ENCODE measurements at regions not wholly inside any gene's neighbourhood (a gene's known extent, or its start where the extent isn't known, plus 50 kb on each side); places are given as distances from the start of the nearest gene placed in this dataset.

DNA sequence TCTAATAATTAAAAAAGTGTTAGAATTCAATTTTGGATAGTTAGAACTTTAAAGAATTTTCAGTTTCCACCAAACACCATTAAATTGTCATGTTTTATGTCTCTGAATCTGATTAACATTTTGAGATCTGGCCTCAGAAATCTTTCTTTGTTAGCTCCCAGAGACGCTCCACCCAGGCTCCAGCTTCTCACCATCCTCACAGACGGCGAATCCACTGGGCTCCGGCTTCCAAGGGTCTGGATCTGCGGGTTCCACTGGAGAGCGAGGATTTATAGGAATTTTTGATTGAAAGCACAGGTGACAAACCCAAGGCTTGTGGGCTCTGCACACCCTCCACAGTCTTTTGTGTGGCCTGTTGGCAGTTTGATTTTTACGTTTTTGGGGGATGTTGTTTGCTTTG is 160.6 kb downstream of the URI1 start:
- no peak for DNase-seq
- Histone ChIP-seq H3K4me1 (no peaks in the 10 kb centered on the region), H3K36me3 (no peaks in the 10 kb centered on the region), H3K4me3 (no peak overlapping the region), H3K27me3 (peaks cover 0 to 14% of the 10 kb centered on the region in 2 donors), H3K27ac (no peak overlapping the region), H3K9me3 (no peaks in the 10 kb centered on the region)
- TF ChIP-seq, protein P1, sequence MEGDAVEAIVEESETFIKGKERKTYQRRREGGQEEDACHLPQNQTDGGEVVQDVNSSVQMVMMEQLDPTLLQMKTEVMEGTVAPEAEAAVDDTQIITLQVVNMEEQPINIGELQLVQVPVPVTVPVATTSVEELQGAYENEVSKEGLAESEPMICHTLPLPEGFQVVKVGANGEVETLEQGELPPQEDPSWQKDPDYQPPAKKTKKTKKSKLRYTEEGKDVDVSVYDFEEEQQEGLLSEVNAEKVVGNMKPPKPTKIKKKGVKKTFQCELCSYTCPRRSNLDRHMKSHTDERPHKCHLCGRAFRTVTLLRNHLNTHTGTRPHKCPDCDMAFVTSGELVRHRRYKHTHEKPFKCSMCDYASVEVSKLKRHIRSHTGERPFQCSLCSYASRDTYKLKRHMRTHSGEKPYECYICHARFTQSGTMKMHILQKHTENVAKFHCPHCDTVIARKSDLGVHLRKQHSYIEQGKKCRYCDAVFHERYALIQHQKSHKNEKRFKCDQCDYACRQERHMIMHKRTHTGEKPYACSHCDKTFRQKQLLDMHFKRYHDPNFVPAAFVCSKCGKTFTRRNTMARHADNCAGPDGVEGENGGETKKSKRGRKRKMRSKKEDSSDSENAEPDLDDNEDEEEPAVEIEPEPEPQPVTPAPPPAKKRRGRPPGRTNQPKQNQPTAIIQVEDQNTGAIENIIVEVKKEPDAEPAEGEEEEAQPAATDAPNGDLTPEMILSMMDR (IDR thresholded peaks at IDR 0.05), result no peak
- ATAC-seq, result no peak
- intact Hi-C loops (cut with DNase I), result no loop called here

DNA sequence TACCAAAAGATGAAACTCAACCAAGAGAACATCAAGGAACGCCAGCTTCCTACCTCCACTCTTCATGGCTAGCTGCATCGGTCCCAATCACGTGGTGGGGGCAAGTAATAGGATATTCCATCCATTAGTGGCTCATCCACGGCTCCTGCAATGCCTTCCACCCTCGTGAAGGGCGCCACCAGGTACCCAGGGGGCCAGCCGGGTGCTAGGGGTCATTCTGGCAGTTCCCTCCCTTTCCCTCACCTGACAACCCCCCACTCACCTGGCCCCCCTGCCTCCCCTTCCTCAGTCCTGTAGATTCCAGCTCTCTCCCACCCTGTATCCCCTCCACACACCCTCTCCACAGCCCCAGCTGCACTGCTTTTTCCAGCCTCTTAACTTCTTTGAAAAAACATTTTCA is 161.9 kb downstream of the URI1 start:
- no peak for ATAC-seq
- Histone ChIP-seq H3K36me3 (no peaks in the 10 kb centered on the region), H3K4me1 (no peaks in the 10 kb centered on the region), H3K27me3 (peaks cover 0 to 14% of the 10 kb centered on the region in 2 donors), H3K9me3 (no peaks in the 10 kb centered on the region), H3K4me3 (no peak overlapping the region), H3K27ac (no peak overlapping the region)
- DNase-seq, result no peak
- intact Hi-C loops (cut with DNase I), result no loop called here
- TF ChIP-seq, protein P1 (IDR thresholded peaks at IDR 0.05), result no peak

DNA sequence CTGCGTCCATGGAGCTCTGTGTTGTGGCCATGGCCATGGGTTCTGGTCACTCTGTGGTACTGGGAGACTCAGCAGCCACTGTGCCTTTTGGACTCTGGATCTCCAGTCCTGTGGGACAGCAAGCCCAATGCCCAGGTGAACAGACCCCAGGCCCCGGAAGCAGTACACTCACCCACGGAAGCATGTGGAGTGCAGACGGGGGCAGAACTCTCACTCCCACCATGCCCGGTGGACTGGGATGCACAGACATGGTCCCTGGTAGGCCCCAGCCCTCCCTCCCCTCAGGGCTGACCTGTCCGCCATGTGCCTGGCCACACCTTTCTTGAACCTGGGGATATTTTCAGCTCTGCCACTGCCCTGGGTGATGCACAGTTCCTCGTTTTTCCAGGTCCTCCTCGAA is 163.3 kb downstream of the URI1 start:
- intact Hi-C loops (cut with DNase I), result no loop called here
- Histone ChIP-seq H3K9me3 (no peaks in the 10 kb centered on the region), H3K4me3 (no peak overlapping the region), H3K27me3 (peaks cover 0 to 20% of the 10 kb centered on the region in 2 donors), H3K27ac (no peak overlapping the region), H3K4me1 (no peaks in the 10 kb centered on the region), H3K36me3 (no peaks in the 10 kb centered on the region)
- TF ChIP-seq, protein P1 (IDR thresholded peaks at IDR 0.05), result no peak
- DNase-seq (no peak), ATAC-seq (no peak)

DNA sequence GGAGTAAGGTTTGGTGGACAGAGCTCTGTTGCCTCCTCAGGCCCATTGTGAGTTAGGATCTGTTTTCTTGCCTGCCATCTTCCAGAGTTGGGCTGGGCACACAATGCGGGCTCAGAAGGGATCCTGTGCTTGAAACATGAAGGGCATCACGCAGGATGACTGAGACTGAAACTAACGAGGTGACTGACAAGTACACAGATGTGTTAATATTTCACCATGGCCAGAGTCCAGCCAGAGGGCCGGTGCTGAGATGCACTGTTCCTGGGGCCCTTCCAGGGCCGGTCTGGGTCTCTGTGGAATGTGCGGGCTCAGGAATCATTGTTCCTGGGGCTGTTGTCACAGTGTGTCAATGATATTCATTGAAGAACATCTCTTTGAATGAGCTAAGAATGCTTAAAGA is 163.7 kb downstream of the URI1 start:
- Histone ChIP-seq H3K27me3 (peaks cover 0 to 20% of the 10 kb centered on the region in 2 donors), H3K9me3 (no peaks in the 10 kb centered on the region), H3K27ac (no peak overlapping the region), H3K36me3 (no peaks in the 10 kb centered on the region), H3K4me1 (no peaks in the 10 kb centered on the region), H3K4me3 (no peak overlapping the region)
- intact Hi-C loops (cut with DNase I), result no loop called here
- ATAC-seq, result no peak
- no peak for DNase-seq
- TF ChIP-seq, protein P1 (IDR thresholded peaks at IDR 0.05), result no peak

DNA sequence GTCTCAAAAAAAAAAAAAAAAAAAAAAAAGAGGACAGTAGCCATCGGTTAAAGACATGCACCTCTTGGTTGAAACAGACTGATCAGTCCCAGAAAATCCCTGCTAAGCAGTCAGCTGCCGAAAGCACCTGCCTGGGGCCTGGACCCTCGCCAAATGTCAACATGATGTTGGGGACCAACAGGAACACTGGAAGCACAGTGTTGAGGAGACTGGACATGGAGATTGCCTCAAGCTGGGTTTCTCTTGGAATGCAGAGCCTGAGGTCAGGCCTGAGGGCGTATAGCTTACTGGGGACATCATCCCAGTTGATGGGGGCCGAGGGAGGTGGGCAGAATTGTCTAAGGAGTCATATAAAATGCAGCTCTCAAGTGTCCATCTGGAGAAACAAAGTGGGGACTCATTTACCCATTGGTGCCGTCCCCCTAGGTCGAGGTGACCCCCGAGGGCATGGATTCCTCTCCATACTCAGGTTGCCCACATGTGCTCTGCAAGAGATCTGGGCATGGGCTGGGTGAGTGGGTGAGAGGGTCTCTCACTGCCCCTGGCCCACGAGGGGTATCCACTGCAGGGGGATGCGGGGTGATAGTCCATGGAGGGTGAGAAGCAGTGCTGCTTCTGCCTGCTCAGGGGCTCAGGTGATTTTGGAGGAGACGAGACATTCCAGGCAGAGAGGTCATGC is 164.5 kb downstream of the URI1 start:
- H3K9me3 ChIP-seq, result no peaks in the 10 kb centered on the region
- H3K36me3 ChIP-seq, result no peaks in the 10 kb centered on the region
- no peak overlapping the region for H3K27ac ChIP-seq
- TF ChIP-seq, protein P1 (IDR thresholded peaks at IDR 0.05), result no peak
- ATAC-seq (no peak), DNase-seq (no peak)
- H3K4me3 ChIP-seq, result no peak overlapping the region
- H3K4me1 ChIP-seq, result no peaks in the 10 kb centered on the region
- peaks cover 0 to 22% of the 10 kb centered on the region in 2 donors for H3K27me3 ChIP-seq
- intact Hi-C loops (cut with DNase I), result no loop called here
